PC-9 (cell line): ENCODE measurements at regions not wholly inside any gene's neighbourhood (a gene's known extent, or its start where the extent isn't known, plus 50 kb on each side); places are given as distances from the start of the nearest gene placed in this dataset.
"Not testable (repeated sequence)": the region's sequence is repeated elsewhere in the genome, so short reads cannot be mapped to it uniquely, and the experiment has no call there.

ENCODE experiments used
- BruUV-seq: library from RNA; stranded (reverse); fragments of 400-500 nt; replicated peaks from 2 replicates; lab custom pipeline; 2021; lab: Mats Ljungman, UMichigan
- CTCF ChIA-PET: fragments of 300-600 bp; sonication (Branson Sonifier 250); formaldehyde crosslinking; loops from one replicate; lab custom pipeline; 2022; ENCODE audit warnings: antibody characterized with exemption; lab: Charles Lee
- POLR2A ChIA-PET: fragments of 300-600 bp; sonication (Branson Sonifier 250); formaldehyde crosslinking; loops from one replicate; lab custom pipeline; 2022; ENCODE audit warnings: antibody characterized with exemption; ENCODE audit not compliant: unreplicated experiment; lab: Charles Lee
- DNase-seq, 2 experiments: peaks; one replicate each; pipeline versions ENCODE4 v3.0.0 to v3.0.0-alpha.2; 2015 to 2022; ENCODE audit warnings: mixed read lengths in 1 of 2
- H2AFZ ChIP-seq: fragments of 200-600 bp; sonication (generic); 2 replicates; pipeline ENCODE4 v1.8.1; 2017; ENCODE audit warnings: antibody characterized with exemption
- H3F3A ChIP-seq: fragments of 200-600 bp; sonication (generic); 2 replicates; pipeline ENCODE4 v1.8.1; 2017; ENCODE audit warnings: antibody characterized with exemption, mild to moderate bottlenecking, low read depth; ENCODE audit not compliant: insufficient read depth
- H3K27ac ChIP-seq: fragments of 200-600 bp; sonication (generic); 2 replicates; pipeline ENCODE4 v1.6.1; 2016; ENCODE audit warnings: mixed run types
- H3K27me3 ChIP-seq: fragments of 200-600 bp; sonication (generic); 2 replicates; pipeline ENCODE4 v1.6.1; 2016; ENCODE audit warnings: low read depth, mixed run types; ENCODE audit not compliant: insufficient read depth
- H3K36me3 ChIP-seq: fragments of 200-600 bp; sonication (generic); 2 replicates; pipeline ENCODE4 v1.6.1; 2016; ENCODE audit warnings: low read depth, mixed run types
- H3K4me1 ChIP-seq: fragments of 200-600 bp; sonication (generic); replicated peaks from 2 replicates; pipeline ENCODE4 v1.6.1; 2016; ENCODE audit warnings: mixed run types; ENCODE audit not compliant: insufficient read depth
- H3K4me2 ChIP-seq: fragments of 200-600 bp; sonication (generic); 2 replicates; pipeline ENCODE4 v1.6.1; 2017; ENCODE audit warnings: mixed run types
- H3K4me3 ChIP-seq: fragments of 200-600 bp; sonication (generic); 2 replicates; pipeline ENCODE4 v1.6.1; 2016; ENCODE audit warnings: mixed run types
- H3K79me2 ChIP-seq: fragments of 200-600 bp; sonication (generic); 2 replicates; pipeline ENCODE4 v1.6.1; 2017; ENCODE audit warnings: low read depth, mixed run types
- H3K9me2 ChIP-seq: fragments of 200-600 bp; sonication (generic); 2 replicates; pipeline ENCODE4 v1.8.1; 2017; ENCODE audit warnings: mild to moderate bottlenecking; ENCODE audit not compliant: insufficient read depth
- H3K9me3 ChIP-seq: fragments of 200-600 bp; sonication (generic); 2 replicates; pipeline ENCODE4 v1.8.1; 2016; ENCODE audit warnings: low read depth; ENCODE audit not compliant: insufficient read depth
- H4K20me1 ChIP-seq: fragments of 200-600 bp; sonication (generic); 2 replicates; pipeline ENCODE4 v1.8.1; 2017; ENCODE audit not compliant: insufficient read depth
- EZH2 ChIP-seq: fragments of 200-600 bp; sonication (generic); IDR thresholded peaks from 2 replicates; pipeline ENCODE4 v1.8.0; 2017; ENCODE audit warnings: antibody characterized with exemption, low read depth
- intact Hi-C: fragments of 100-400 bp; cut with micrococcal nuclease; formaldehyde crosslinking; loops from one replicate; pipeline ENCODE4 v1.10.0; 2022; ENCODE audit not compliant: unreplicated experiment
- TF ChIP-seq, protein P1 (sequence below): fragments of 200-600 bp; sonication (generic); conservative IDR thresholded peaks from 2 replicates; pipeline ENCODE4 v1.6.1; 2017; ENCODE audit warnings: mixed run types, antibody characterized with exemption, mild to moderate bottlenecking, moderate library complexity

DNA sequence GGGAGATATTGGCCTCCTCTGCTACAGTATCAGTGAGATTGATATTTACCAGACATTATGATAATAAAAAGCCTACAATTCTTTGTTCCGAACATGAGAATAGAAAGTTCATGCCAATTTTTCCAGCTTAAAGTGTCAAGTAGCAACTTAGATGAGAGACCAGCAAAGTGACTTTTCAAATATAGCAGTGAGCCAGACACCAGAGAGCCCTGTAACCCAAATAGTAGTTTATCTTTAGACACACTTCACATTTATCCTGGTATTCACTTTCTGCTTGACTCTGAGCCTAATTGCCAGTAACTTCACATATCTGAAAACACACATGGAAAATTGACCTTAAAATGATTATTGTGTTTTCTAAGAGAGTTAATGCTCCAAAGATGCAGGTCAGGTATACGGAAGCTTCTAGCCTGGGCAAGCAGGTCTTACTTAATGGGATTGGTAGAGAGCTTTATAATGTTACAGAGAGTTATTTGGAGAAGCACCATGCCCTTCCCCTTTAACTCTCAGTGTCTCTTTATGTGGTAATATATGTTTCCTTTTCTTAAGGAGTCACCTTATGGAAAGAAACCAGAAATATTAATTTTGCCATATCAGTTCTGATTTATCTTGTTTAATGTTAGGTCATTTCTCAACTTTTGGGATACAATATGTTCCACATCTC lies 852.3 kb upstream of the CHORDC1 start:
- TF ChIP-seq EZH2 = no peak
- POLR2A ChIA-PET = no interaction called here
- H3K9me3 ChIP-seq = no peaks in the 10 kb centered on the region

DNA sequence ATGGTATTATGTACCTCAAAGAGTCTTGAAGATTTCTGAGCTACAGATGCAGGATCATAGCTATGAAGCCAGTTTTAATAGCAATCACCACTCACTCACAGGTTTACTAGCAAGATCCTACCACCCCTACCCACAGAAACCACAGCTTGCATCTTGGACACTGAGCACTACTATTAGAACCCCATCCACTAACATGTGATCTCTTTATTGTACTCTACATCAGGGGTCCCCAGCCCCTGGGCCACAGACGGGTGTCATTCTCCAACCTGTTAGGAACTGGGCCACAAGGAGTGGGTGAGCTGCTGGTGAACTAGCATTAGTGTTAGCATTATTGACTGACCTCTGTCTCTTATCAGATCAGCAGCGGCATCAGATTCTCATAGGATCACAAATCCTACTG lies 844.8 kb upstream of the CHORDC1 start:
- TF ChIP-seq EZH2 = no peak
- TF ChIP-seq, protein P1, sequence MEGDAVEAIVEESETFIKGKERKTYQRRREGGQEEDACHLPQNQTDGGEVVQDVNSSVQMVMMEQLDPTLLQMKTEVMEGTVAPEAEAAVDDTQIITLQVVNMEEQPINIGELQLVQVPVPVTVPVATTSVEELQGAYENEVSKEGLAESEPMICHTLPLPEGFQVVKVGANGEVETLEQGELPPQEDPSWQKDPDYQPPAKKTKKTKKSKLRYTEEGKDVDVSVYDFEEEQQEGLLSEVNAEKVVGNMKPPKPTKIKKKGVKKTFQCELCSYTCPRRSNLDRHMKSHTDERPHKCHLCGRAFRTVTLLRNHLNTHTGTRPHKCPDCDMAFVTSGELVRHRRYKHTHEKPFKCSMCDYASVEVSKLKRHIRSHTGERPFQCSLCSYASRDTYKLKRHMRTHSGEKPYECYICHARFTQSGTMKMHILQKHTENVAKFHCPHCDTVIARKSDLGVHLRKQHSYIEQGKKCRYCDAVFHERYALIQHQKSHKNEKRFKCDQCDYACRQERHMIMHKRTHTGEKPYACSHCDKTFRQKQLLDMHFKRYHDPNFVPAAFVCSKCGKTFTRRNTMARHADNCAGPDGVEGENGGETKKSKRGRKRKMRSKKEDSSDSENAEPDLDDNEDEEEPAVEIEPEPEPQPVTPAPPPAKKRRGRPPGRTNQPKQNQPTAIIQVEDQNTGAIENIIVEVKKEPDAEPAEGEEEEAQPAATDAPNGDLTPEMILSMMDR = no peak
- POLR2A ChIA-PET = no interaction called here
- no peaks in the 10 kb centered on the region for H3K36me3 ChIP-seq
- no peak overlapping the region for H3K4me2 ChIP-seq
- intact Hi-C loops = no loop called here
- BruUV-seq = no TSS peak
- no peaks in the 10 kb centered on the region for H3K4me1 ChIP-seq
- H3K9me2 ChIP-seq = no peaks in the 10 kb centered on the region
- H3K4me3 ChIP-seq = no peak overlapping the region
- H3K79me2 ChIP-seq = no peaks in the 10 kb centered on the region
- H4K20me1 ChIP-seq = no peaks in the 10 kb centered on the region
- no peak overlapping the region for H2AFZ ChIP-seq
- H3K27ac ChIP-seq = no peak overlapping the region
- H3F3A ChIP-seq = no peaks in the 10 kb centered on the region
- H3K9me3 ChIP-seq = no peaks in the 10 kb centered on the region
- no peaks in the 10 kb centered on the region for H3K27me3 ChIP-seq
- DNase-seq = no peak
- CTCF ChIA-PET = no interaction called here

More for the DNA sequence above, 852.3 kb upstream of the CHORDC1 start:
- H3F3A ChIP-seq = no peaks in the 10 kb centered on the region
- no peak overlapping the region for H3K4me3 ChIP-seq
- no peaks in the 10 kb centered on the region for H3K36me3 ChIP-seq
- CTCF ChIA-PET = no interaction called here
- no peaks in the 10 kb centered on the region for H3K27me3 ChIP-seq
- H3K27ac ChIP-seq = no peak overlapping the region
- H3K9me2 ChIP-seq = no peaks in the 10 kb centered on the region
- DNase-seq = no peak
- no peak overlapping the region for H3K4me2 ChIP-seq
- intact Hi-C loops = no loop called here
- no peaks in the 10 kb centered on the region for H3K79me2 ChIP-seq
- H4K20me1 ChIP-seq = no peaks in the 10 kb centered on the region
- BruUV-seq = no TSS peak
- H2AFZ ChIP-seq = no peak overlapping the region
- H3K4me1 ChIP-seq = no peaks in the 10 kb centered on the region

DNA sequence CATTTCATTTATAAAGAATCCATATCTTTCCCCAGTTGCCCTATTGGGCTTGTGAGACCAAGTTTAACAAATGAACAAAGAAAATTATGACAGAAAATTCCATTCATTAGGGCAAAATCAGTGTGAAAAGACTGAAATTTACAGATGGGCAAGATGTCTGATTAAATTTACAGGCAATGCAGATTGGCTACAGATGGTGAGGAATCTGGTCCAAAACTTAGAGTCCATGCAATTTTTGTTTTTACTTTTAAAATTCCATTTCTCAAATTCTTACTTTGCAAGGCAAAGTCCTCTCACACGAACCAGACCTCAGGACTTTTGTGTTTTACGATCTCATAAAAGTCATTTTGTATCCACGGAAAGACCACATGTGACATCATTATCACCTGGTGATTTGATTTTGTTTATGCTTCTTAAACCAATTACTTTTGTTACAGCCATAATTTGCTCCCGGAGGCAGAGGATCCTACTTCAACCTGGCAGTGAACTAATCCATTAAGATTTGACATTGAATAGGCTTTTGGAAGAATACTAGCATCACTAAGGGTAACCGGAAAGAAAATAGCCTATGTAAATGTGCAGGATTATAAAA lies 843.7 kb upstream of the CHORDC1 start:
- no peak overlapping the region for H3K27ac ChIP-seq
- H3K4me3 ChIP-seq = no peak overlapping the region
- ChIA-PET POLR2A (no interaction called here), CTCF (no interaction called here)
- H3K36me3 ChIP-seq = no peaks in the 10 kb centered on the region
- DNase-seq = no peak
- intact Hi-C loops = no loop called here
- 0 out of 2 replicates have a peak overlapping the region, but pooled peaks have one; percentile 44 for H2AFZ ChIP-seq
- no peaks in the 10 kb centered on the region for H3K79me2 ChIP-seq
- no peaks in the 10 kb centered on the region for H3K27me3 ChIP-seq
- BruUV-seq = no TSS peak
- no peaks in the 10 kb centered on the region for H3K9me3 ChIP-seq
- no peak overlapping the region for H3K4me2 ChIP-seq
- no peaks in the 10 kb centered on the region for H3K4me1 ChIP-seq
- H4K20me1 ChIP-seq = no peaks in the 10 kb centered on the region
- TF ChIP-seq EZH2 = no peak
- TF ChIP-seq, protein P1 = no peak
- H3F3A ChIP-seq = no peaks in the 10 kb centered on the region
- no peaks in the 10 kb centered on the region for H3K9me2 ChIP-seq

DNA sequence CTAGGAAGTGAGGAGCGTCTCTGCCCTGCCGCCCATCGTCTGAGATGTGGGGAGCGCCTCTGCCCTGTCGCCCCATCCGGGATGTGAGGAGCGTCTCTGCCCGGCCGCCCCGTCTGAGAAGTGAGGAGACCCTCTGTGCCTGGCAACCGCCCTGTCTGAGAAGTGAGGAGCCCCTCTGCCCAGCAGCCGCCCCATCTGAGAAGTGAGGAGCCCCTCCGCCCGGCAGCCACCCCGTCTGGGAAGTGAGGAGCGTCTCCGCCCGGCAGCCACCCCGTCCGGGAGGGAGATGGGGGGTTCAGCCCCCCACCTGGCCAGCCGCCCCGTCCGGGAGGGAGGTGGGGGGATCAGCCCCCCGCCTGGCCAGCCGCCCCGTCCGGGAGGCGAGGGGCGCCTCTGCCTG lies 840.5 kb upstream of the CHORDC1 start:
- H3K9me2 ChIP-seq, H3K9me3 ChIP-seq, DNase-seq, H3K79me2 ChIP-seq, H2AFZ ChIP-seq, H3K27ac ChIP-seq, H3K4me3 ChIP-seq, H3K4me2 ChIP-seq, H3K36me3 ChIP-seq, POLR2A ChIA-PET, H3K4me1 ChIP-seq, H3K27me3 ChIP-seq, H3F3A ChIP-seq, CTCF ChIA-PET, intact Hi-C loops, BruUV-seq, H4K20me1 ChIP-seq: not testable (repeated sequence)
